ENCODE measurements at regions not wholly inside any gene's neighbourhood (a gene's known extent, or its start where the extent isn't known, plus 50 kb on each side); places are given as distances from the start of the nearest gene placed in this dataset.

DNA sequence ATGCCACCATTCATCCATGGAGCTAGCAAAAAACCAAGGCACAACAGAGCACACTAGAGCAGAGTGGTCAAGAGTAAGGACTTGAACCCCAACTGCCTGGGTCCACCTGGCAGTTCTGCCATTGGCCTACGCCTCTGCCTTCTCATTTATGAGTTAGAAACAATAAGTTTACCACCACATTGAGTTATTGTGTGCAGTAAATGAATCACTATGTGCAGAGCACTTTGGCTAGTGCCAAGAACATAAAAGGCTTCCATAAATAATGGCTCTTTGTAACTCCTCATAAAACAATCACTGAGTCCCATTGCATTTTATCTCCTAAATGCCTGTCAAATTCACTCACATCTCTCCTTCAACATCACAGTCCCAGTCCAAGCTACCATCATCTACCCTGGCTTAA, 86.3 kb downstream of the OTX2 start:
- Histone ChIP-seq H3K9me3 (ENCODE audit: control insufficient read depth in 4 of 4, insufficient read depth in 3 of 4, low read length in 3 of 4) (peaks cover 0 to 1% (median 0%) of the 10 kb centered on the region in 4 donors), H3K4me3 (no peak overlapping the region), H3K36me3 (ENCODE audit: control insufficient read depth in 4 of 4, insufficient read depth in 4 of 4, low read length in 4 of 4) (no peaks in the 10 kb centered on the region), H3K4me1 (ENCODE audit: control insufficient read depth in 5 of 5, insufficient read depth in 5 of 5, low read length in 5 of 5) (no peaks in the 10 kb centered on the region), H3K27me3 (ENCODE audit: control insufficient read depth in 3 of 3, insufficient read depth in 3 of 3, low read length in 2 of 3) (peaks cover 0 to 1% (median 0%) of the 10 kb centered on the region in 3 donors), H3K27ac (ENCODE audit: low read depth in 1 of 2, low read length in 1 of 2) (no peak overlapping the region), H3K9ac (ENCODE audit: insufficient read depth in 1 of 2, low read length in 2 of 2) (no peak overlapping the region)
- no peak for ATAC-seq (ENCODE audit: insufficient read depth, low FRiP score)
- TF ChIP-seq, protein P1, sequence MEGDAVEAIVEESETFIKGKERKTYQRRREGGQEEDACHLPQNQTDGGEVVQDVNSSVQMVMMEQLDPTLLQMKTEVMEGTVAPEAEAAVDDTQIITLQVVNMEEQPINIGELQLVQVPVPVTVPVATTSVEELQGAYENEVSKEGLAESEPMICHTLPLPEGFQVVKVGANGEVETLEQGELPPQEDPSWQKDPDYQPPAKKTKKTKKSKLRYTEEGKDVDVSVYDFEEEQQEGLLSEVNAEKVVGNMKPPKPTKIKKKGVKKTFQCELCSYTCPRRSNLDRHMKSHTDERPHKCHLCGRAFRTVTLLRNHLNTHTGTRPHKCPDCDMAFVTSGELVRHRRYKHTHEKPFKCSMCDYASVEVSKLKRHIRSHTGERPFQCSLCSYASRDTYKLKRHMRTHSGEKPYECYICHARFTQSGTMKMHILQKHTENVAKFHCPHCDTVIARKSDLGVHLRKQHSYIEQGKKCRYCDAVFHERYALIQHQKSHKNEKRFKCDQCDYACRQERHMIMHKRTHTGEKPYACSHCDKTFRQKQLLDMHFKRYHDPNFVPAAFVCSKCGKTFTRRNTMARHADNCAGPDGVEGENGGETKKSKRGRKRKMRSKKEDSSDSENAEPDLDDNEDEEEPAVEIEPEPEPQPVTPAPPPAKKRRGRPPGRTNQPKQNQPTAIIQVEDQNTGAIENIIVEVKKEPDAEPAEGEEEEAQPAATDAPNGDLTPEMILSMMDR (IDR thresholded peaks at IDR 0.05; ENCODE audit: control extremely low read depth, extremely low read depth): no peak
- 64 to 81% methylated on average over 1 of the region's 1 CpG for WGBS, 2 donors
- DNase-seq: no peak

DNA sequence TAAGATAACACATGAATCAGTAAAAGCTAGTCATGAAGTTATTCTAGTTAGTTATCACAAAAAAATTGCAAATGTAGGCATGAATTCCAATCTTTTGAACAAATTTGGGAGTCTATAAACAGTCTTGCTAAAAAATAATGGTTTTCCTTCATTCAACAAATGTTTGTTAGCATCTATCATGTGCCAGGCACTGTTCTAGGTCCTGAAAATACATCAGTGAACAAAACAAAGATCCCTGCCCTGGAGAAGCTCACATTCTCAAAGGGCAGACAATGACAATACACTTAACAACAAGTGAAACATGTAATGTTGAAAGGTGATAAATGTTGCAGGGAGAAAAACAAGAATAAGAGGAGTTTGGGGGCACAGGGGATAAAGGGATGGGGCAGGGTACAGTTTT, 86.9 kb downstream of the OTX2 start:
- H3K36me3 ChIP-seq (ENCODE audit: control insufficient read depth in 4 of 4, insufficient read depth in 4 of 4, low read length in 4 of 4): no peaks in the 10 kb centered on the region
- DNase-seq: no peak
- no peak overlapping the region for H3K4me3 ChIP-seq
- H3K9me3 ChIP-seq (ENCODE audit: control insufficient read depth in 4 of 4, insufficient read depth in 3 of 4, low read length in 3 of 4): peaks cover 0 to 1% (median 0%) of the 10 kb centered on the region in 4 donors
- no peaks in the 10 kb centered on the region for H3K27me3 ChIP-seq (ENCODE audit: control insufficient read depth in 3 of 3, insufficient read depth in 3 of 3, low read length in 2 of 3)
- no peaks in the 10 kb centered on the region for H3K4me1 ChIP-seq (ENCODE audit: control insufficient read depth in 5 of 5, insufficient read depth in 5 of 5, low read length in 5 of 5)
- H3K9ac ChIP-seq (ENCODE audit: insufficient read depth in 1 of 2, low read length in 2 of 2): no peak overlapping the region
- no peak for ATAC-seq (ENCODE audit: insufficient read depth, low FRiP score)
- TF ChIP-seq, protein P1 (IDR thresholded peaks at IDR 0.05; ENCODE audit: control extremely low read depth, extremely low read depth): no peak
- no peak overlapping the region for H3K27ac ChIP-seq (ENCODE audit: low read depth in 1 of 2, low read length in 1 of 2)

DNA sequence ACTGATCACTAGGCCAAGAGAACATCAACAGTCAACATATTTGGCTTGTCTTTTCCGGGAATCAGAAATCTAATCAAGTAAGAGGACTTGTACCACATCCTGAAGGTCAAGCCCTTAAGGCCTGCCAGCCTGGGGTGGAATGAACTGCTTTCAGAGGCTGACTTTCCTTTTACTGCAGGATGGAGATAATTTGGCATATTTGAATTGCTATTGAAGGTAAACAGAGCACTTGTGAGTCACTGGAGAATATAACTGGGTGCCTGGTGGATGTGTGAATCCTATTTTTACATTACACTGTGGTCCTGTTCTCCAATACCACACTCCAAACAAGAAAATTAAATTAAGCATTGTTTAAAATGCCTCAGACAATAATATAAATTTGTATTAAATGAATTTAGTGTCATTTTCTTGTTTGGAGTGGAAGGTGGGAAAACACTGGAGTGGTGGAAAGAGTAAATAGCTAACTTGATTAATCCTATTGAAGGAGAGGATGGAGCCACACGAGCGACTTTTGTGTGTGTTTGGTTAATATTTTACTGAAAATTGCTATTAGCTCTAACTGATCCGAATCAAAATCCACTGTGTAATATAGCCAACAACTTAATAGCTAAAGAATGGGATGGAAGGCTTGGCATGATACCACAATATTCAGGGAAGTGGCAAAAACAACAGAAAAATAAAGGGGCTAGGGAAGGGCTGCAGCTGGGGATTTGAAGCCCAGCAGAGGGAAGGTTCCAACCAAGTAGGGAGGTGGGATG, 89.4 kb downstream of the OTX2 start:
- no peak overlapping the region for H3K4me3 ChIP-seq
- no peak overlapping the region for H3K9ac ChIP-seq (ENCODE audit: insufficient read depth in 1 of 2, low read length in 2 of 2)
- H3K27ac ChIP-seq (ENCODE audit: low read depth in 1 of 2, low read length in 1 of 2): no peak overlapping the region
- TF ChIP-seq, protein P1 (IDR thresholded peaks at IDR 0.05; ENCODE audit: control extremely low read depth, extremely low read depth): no peak
- H3K36me3 ChIP-seq (ENCODE audit: control insufficient read depth in 4 of 4, insufficient read depth in 4 of 4, low read length in 4 of 4): no peaks in the 10 kb centered on the region
- no peak for ATAC-seq (ENCODE audit: insufficient read depth, low FRiP score)
- H3K4me1 ChIP-seq (ENCODE audit: control insufficient read depth in 5 of 5, insufficient read depth in 5 of 5, low read length in 5 of 5): no peaks in the 10 kb centered on the region
- H3K27me3 ChIP-seq (ENCODE audit: control insufficient read depth in 3 of 3, insufficient read depth in 3 of 3, low read length in 2 of 3): no peaks in the 10 kb centered on the region
- peaks cover 0 to 1% (median 0%) of the 10 kb centered on the region in 4 donors for H3K9me3 ChIP-seq (ENCODE audit: control insufficient read depth in 4 of 4, insufficient read depth in 3 of 4, low read length in 3 of 4)
- WGBS, 2 donors: 68 to 84% methylated on average over 4 of the region's 4 CpGs
- no peak for DNase-seq

DNA sequence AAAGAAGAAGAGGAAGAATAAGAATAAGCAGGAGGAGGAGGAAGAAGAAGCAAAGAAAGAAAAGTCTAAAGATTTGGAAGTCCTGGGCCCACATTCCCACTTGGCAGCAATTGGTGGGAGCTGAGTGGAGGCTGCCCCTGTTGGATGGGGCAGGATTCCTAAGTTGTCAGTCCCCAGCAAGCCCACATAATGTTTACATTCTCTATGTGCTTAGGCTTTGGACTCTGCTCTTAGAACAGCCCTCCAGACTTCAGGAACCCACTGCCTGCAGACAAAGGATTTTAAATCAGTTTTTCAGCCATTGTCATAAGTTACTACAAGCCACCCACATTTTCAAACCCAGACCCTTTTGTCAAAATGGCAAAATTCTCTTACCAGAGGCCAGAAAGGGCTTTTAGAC, 92.0 kb downstream of the OTX2 start:
- H3K4me1 ChIP-seq (ENCODE audit: control insufficient read depth in 5 of 5, insufficient read depth in 5 of 5, low read length in 5 of 5): no peaks in the 10 kb centered on the region
- no peak overlapping the region for H3K9ac ChIP-seq (ENCODE audit: insufficient read depth in 1 of 2, low read length in 2 of 2)
- H3K36me3 ChIP-seq (ENCODE audit: control insufficient read depth in 4 of 4, insufficient read depth in 4 of 4, low read length in 4 of 4): no peaks in the 10 kb centered on the region
- TF ChIP-seq, protein P1 (IDR thresholded peaks at IDR 0.05; ENCODE audit: control extremely low read depth, extremely low read depth): no peak
- DNase-seq (no peak), ATAC-seq (ENCODE audit: insufficient read depth, low FRiP score) (no peak)
- H3K27me3 ChIP-seq (ENCODE audit: control insufficient read depth in 3 of 3, insufficient read depth in 3 of 3, low read length in 2 of 3): no peaks in the 10 kb centered on the region
- H3K27ac ChIP-seq (ENCODE audit: low read depth in 1 of 2, low read length in 1 of 2): no peak overlapping the region
- peaks cover 0 to 5% (median 0%) of the 10 kb centered on the region in 4 donors for H3K9me3 ChIP-seq (ENCODE audit: control insufficient read depth in 4 of 4, insufficient read depth in 3 of 4, low read length in 3 of 4)
- no peak overlapping the region for H3K4me3 ChIP-seq

All from lung (tissue), 11 donors.